CD4-positive, alpha-beta T cell treated with Interleukin-17A for 1 hour (primary cell): ENCODE measurements at regions not wholly inside any gene's neighbourhood (a gene's known extent, or its start where the extent isn't known, plus 50 kb on each side); places are given as distances from the start of the nearest gene placed in this dataset.

Experiments used
- DNase-seq: peaks from one replicate; pipeline ENCODE4 v3.0.0-alpha.2; 2020

DNA sequence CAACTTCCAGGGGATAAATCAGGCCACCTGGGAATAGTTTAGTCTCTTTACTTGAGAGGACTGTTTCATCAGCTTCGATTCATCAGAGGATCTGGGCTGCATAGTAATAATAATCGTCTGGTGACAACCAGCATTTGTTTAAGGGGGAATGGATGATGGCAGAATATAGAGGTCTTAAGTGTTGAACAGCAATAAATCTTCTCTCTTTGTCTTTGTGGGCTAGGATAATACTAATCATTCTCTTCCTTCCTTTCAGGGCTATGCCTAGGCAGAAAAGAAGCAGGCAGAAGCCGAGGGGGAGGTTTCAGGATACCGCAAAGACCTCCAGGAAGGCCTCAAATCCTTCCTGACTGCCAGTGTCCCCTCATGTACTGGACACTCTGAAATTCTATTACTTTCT, 150.4 kb upstream of the GAREM1 start:
- no peak for DNase-seq

DNA sequence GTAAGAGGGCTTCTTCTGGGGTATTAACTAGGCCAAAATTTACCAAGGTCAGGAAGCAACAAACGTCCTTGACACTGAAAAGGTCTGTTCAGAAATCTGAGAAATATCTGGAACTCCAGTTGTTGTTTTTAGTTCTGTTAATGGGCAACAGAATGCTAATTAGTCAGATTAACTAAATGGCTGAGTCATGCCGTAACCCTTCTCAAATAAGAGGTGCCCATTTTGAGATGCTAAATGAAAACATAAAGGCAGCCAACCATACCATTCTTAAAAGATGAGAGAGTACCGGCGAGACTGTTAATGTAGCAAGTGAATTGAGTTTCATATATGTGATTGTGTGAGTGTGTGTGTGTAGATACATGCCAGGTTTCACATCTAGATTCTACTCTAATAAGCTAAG, 147.9 kb upstream of the GAREM1 start:
- no peak for DNase-seq

DNA sequence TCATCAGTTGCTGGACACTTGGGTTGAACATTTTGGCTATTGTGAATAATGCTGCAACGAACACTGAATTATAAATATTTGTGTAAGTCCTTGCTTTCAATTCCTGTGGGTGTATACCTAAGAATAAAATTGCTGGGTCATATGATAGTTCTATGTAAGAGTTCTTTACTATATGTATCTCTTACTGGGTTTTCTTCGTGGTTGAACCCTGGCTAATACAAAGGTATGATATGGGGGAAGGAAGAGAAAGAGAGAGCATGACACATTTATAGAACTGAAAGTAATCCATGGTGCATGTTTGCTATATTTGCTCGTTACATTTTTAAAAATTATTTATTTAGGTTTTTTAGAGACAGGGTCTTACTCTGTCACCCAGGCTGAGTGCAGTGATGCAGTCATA, 143.1 kb upstream of the GAREM1 start:
- no peak for DNase-seq

DNA sequence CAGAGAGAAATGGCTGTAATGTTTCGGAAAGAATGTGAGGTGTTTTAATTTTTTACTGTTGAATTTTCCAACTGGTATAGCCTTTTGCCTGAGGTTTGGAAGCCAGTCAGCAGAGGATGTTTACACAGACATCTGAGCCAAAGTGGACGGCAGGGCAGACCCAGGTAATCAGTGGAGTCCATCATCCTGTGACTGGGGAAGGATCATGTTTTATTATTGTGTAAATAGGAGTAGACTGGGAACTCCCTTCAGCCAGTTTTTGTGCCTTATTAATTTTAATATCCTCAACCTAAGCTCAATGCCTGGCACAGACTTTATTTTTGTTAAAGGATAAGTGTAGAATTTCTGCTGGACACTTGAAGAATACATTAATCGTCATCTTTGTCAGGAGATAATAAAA, 142.0 kb upstream of the GAREM1 start:
- no peak for DNase-seq

DNA sequence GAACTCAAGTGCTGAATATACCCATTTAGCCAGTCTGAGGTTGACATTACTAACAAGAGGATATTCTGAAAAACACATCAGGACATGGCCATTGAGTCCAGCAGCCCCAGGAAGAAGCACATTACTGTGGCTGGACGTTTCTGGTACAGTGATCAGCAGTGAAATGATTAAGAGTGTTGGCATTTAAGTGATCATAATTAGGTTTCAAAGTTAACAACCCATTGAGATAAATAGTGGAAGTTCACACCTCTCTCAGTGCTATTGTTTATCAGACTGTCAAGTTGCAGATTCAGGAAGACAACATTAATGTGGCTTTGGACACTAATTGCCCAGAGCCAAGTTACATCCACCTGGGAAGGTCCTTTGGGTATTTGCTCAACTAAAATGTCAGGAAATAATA, 139.5 kb upstream of the GAREM1 start:
- no peak for DNase-seq

DNA sequence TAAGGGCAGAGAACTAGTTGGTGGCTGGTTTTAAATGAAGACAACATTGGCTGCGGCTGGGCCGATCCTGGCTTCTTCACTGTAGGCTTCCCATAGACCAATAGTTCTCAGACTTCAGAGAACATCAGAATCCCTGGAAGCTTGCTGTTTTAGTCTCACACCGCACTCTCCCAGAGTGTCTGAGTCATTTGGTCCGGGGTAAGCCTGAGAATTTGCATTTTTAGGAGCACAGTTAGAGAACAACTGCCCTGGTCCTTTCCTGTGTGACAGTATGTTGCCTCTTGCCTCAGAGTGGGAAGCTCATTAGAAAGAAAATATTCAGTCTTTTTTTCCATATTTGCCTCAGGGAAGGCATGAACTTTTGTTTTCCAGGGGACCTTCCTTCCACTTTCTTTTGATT, 137.1 kb upstream of the GAREM1 start:
- no peak for DNase-seq

DNA sequence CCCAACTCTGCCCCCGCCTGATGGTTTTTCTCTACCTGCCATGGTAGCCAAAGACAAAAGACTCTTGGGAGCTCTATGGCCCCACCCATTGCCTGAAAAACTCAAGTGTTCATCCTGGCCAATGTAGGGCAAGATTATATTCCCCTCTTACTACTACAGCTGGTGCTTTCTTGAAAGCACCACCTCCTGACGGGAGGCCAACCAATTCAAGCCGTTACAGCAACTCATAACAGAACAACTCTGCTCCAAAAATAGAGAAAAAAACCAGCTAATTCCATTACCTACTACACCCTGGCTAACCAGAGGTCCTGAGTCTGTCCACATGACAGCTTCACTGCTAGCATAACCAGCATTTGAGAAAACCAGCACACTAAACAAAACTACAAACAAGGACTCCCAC, 127.5 kb upstream of the GAREM1 start:
- DNase-seq: no peak

DNA sequence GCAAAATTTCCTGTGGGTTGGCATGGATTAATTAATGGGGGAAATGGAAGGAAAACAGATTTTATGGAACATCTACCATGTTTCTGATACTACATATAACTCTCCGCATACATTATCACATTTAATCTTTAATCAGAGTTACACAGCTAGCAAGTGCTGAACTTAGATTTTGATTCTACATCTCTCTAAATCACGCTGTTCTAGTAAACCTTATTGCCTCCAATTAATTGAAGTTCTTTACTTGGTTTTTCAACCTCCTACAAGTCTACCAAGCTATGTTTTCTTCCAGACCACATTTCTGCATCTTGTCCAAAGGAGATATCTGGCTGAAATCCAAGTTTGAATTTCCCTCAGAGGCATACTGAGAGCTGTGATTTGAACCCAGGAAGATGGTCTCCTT, 125.8 kb upstream of the GAREM1 start:
- DNase-seq: no peak

DNA sequence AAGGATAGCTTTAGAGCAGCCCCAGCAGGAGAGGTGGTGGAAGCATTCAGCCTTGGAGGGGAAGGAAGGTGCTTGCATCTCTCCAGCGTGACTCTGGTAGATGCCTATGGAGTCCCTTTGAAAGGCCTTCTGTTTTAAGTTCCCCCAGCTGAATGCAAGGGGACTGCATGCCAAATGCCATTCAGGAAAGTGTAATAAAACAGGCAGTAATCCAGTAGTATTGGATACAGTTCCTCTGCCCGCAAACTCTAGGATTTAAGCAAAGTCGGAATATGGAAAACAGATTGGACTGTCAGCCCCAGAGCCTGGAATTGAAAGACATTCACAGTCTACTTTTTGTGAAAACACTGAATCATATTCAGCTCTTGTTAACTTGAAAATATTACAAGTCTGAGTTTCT, 125.2 kb upstream of the GAREM1 start:
- no peak for DNase-seq

DNA sequence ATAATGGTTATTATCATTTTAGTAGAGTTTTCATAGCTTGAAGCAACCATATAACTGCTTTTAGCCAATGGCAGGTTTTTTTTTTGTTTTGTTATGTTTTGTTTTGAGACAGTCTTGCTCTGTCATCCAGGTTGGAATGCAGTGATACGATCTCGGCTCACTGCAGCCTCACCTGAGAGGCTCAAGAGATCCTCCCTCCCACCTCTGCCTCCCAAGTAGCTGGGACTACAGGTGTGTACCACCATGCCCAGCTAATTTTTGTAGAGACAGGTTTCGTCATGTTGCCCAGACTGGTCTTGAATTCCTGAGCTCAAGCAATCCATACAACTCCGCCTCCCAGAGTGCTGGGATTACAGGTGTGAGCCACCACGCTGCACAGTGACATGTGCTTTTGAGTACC, 117.5 kb upstream of the GAREM1 start:
- no peak for DNase-seq

DNA sequence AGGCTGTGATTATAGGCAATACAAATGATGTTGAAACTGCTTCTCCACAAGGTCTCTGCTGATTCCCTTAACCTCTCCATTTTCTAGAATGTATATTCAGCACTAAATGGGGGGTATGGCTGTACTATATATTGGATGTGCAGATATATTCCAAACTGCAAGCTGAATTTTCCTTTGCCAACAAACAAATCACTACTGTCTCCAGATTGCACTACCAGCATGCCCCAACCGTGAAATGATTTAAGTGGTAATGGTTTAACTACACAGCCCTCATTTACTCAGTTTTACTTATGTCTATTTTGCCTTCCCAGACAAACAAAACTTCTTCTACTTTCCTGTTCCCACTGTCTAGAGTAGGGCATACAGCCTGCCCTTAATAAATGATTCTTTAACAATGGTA, 112.7 kb upstream of the GAREM1 start:
- DNase-seq: no peak

DNA sequence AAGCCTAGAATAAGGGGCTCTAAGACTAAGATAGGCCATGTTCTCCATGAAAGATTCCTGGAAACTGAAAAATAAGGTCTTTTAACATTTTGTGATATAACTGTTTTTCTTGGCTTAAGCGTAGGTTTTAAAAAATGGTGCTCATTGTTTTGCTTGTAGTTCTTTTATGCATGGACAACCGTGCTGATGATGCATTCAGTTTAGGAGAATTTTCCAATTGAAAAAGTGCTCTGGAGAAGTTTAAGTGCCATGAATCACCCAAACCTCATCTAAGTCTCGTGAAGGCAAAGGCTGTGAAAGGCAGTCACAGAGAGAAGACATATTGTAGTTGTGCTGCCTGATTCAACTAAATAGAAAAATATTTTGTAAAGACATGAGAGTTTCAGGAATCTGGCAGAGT, 111.8 kb upstream of the GAREM1 start:
- DNase-seq: no peak

DNA sequence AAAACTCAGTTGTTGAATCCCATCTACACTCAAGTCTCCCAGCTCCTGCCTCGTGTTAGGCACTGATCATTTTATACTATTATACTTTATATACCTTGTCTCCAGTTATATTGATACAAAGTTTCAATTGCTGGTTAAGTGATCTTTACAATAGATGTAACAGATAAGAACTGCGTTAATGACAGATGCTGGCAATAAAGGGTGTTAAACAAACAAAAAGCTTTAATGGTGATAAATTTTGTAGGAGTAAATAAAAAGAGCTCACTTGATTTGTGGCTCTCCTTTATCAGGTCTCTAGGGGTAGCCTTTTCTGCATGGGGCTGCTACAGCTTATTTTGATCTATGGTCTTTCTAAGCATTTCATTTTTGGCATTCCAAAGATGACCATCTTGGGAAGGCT, 106.9 kb upstream of the GAREM1 start:
- DNase-seq: no peak

DNA sequence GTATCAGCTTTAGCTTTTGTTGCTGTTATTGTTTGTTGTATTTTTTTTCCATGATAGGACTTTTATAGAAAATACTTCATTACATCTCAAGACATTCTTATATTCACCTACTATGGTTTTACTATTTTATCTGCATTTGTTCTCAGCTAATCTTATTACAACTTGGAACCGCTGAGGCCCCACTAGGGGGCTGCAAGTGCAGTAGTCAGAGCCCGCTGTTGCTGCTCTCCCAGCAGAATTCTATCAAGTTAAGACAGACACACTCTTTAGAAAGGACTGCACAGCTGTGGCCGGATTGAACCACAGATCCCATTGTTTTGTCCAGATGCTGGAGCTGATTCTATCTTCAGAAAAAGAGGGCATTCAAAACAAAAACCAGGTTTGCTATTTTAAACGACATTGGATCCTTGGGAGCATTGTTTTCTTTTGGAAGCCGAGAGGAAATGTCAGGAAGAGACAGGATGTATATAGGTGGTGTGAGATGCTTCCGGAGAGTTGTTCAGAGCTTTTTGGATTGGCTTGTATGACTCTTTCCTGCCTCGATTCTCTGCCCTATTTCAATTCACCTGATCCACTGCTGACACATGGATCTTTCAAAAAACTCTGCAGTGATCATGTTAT, 105.7 kb upstream of the GAREM1 start:
- no peak for DNase-seq

DNA sequence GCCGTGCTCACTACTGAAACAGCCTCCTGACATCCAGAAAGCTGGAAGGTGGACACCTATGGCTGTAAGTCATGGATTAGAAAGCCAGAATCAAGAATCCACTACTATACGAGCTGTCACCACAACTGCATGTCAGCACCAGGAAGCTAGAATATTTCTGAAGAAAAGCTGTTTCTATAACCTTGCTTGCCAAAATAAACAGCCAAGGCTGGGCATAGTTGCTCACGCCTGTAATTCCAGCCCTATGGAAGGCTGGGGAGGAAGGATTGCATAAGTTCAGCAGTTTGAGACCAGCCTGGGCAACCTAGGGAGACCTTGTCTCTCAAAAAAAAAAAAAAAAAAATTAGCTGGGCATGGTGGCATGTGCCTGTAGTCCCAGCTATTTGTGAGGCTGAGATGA, 96.3 kb upstream of the GAREM1 start:
- DNase-seq: no peak

DNA sequence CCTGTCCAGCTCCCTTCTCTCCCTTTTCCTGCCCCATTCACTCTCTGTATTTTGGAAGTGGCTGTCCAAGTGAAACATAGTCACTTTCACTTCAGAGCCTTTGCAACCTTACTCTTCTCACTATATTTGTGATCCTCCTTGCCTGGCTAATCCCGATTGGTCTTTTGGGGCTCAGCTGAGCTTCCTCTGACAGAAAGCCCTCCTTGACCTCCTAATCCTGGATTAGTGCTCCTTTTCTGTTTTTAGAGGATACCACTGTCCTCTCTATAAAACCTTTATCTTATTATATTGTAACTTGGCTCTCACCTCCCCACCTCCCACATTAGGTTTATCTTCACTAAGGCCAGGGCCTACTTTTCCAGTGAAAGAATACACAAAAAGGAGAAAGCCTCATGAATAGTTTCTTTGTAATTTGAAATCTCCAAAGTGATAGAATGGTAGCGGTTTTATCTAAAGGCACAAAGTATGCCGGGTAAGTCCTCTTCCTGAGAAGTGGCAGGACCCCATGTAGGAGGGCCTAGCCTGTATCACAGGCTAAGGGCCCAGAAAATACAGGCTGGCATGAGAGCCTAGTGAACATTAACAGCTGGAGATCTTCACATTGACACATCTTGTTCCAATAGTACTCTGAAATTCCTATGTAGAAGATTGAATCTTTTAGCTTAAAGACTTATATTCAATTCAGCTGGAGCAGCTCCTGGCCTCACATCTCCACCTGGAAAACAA, 83.1 kb upstream of the GAREM1 start:
- DNase-seq: no peak

DNA sequence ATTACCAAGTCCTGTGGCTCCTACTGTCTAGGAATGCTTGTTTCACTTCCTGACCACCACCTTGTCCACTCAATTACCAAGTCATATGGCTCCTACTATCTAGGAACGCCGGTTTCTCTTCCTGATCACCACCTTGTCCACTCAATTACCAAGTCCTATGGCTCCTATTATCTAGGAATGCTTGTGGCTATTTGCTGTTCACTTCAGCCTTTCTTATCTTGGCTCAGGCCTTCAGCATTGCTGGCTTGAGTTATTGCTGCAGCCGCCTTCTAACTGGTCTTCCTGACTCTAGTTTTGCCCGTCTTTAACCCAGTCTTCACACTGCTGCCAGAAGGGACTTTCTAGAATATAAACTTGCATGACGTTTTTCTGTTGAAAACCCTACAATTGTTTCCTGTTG, 82.5 kb upstream of the GAREM1 start:
- no peak for DNase-seq

DNA sequence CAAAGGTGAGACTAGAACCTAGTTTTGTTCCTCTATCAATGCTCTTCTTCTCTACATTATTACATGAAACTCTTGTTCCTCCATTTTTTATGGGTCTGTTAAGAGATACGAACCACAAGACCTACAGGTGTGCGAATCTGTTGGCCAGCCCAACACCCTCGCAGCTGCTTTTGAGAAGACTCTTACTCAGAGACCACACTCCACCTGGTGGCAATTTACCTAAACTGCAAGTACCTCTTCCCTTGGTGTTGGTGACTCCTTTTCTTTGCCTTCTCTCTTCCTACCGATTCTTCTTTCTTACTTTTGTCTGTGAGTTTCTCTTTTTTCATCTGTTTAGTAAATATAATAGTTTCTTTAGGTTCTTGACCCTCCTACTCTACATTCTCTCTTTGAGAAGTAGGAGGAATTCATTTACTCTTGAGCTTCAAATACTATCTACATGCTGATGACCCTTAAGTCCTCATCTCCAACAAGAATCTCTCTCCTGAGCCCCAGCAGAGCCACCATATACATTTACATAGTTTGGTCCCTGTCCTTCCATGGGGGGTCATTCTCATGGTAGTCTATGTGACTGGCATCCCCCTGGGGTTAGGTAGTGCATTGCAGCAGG, 81.8 kb upstream of the GAREM1 start:
- peak; percentile 65 for DNase-seq

DNA sequence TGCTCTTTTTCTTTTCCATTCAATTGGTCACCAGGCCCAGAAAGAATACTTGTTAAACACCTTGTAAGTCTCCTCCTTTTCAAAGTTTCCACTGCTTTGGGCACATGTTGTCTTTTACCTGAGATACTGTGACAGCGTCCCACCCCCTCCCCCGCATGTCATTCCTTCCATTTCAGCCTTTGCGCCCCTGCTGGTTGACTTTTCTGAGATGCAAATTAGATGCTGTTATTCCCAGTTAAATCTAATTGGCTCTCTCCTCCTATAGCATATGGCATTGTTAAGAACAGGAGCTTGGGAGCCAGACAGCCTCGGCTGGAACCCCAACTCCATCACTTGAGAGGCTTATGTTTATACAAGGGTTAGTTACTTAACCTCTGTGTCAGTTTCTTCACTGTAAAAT, 80.3 kb upstream of the GAREM1 start:
- no peak for DNase-seq

DNA sequence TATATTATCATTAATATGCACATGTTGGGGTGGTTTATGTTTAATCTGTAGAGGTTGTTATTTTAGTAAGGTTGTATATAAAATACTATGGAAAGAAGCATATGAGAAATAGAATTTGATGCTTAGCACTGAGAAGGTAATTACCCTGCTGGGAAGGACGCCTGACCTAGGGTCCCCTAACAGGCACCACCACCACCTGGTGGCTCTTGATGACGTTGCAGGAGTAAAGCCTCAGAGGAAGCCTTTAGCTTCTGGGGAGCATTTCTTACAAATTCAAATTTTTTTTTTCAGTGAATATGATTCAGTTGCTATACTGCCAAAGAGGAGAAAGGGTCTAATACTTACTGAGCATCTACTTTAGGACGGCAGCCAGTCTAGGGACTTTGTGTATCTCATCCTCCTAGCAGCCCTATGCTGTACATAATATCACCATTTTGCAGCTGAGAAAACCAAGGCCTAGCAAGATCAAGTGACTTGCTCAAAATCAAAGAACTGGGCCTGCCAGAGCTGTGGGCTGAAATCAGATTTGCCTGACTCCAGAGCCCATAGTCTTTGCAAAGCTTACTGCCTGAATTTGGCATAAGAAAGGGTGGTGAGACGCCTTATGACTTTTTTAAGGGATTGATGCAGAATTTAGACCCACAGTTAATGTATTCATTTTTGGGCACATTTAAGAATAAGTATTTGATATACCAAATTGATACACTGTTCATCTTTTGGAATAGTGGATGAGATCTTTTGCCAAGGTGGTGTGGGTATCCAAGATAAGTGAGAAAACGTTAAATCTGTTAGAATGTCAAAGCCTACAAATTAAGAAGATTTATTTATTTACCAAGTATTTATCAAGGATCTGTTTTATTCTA, 78.8 kb upstream of the GAREM1 start:
- peak; percentile 32 for DNase-seq

DNA sequence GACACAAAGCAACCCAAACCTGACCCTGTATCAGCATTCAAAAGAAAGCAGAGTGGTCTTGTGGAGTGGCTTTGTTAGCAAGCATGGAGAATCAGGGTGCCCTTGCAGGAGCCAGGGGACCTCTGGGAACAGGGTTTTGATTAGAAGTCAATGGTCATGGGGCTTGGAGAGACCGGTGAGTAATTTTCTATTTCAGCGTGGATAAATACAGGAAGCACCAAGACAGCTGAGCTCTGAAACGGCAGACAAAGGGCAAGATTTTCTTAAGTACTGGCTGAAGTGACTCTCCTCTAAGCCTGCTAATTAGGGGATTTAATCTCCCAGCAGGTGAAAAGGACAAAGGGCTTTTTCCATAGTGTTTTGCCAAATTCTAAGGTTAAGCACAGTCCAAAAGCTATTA, 78.0 kb upstream of the GAREM1 start:
- no peak for DNase-seq

DNA sequence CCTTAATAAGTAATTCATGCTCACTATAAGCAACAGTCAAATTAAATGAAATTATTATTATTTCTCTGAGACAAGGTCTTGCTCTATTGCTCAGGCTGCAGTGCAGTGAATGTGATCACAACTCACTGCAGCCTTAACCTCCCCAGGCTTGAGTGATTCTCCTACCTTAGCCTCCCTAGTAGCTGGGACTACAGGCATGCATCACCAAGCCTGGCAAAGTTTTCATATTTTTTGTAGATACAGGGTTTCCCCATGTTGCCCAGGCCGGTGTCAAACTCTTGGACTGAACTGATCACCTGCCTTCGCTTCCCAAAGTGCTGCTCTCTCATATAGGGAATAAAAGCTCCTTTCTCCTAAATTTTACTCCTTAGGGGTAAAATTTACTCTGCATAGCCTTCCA, 74.9 kb upstream of the GAREM1 start:
- DNase-seq: no peak

DNA sequence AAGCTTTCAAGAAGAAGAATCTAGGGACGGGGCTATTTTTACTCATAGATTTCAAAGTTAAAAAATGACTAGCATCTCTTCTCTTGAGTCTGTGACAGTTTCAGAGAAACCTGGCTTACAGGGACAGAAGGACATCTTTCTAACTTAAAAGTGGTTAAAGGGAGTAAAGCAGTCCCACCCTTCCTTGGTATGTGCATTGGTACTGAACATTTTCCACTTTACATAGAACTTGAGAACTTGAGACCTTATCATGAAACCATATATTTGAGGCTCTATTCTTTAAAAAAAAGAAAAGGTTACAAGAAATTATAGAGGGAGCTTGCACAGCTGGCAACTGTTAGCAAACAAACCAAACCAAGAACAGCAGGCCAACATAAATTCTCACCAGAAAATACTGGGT, 73.4 kb upstream of the GAREM1 start:
- no peak for DNase-seq
